HG02938 (cell line): ENCODE measurements at regions not wholly inside any gene's neighbourhood (a gene's known extent, or its start where the extent isn't known, plus 50 kb on each side); places are given as distances from the start of the nearest gene placed in this dataset.

ENCODE experiments used
- ATAC-seq: cut with Tn5 transposase; IDR thresholded peaks from one replicate; pipeline ENCODE4 v1.9.1; 2021; ENCODE audit warnings: mild to moderate bottlenecking, moderate library complexity; ENCODE audit not compliant: unreplicated experiment

- ATAC-seq: no peak
Measured at GRCh38 chr12:21713133-21713532, 55.5 kb upstream of the LDHB start.

GRCh38 chr12:21710958-21711775 lies 53.5 kb upstream of the LDHB start:
- peak; percentile 47 for ATAC-seq
